ENCODE measurements at regions not wholly inside any gene's neighbourhood (a gene's known extent, or its start where the extent isn't known, plus 50 kb on each side); places are given as distances from the start of the nearest gene placed in this dataset.

DNA sequence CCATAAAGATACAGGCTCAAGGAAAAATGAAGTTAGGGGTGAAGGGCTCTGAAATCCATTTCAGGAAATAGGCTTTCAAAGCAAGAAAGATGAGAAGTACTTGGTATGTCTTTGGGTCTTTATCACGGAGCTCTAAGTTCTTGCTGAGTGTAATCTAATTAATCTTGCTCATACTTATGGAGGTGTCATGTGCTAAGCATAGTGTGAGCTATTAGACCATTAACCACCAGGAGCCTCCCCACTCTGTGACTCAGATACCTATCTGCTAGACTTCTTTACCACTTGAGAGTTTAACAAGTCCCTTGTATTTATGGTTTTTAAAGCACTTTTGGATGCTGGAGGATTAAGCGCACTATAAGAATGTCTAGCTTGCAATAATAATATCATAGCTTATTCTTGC, 678.7 kb downstream of the EPHA4 start:
- no peak overlapping the region for H3K27ac ChIP-seq
- in situ Hi-C loops (cut with MboI; ENCODE audit: low sequenced_read_pairs in 4 of 4), result no loop called here
- TF ChIP-seq, protein P1, sequence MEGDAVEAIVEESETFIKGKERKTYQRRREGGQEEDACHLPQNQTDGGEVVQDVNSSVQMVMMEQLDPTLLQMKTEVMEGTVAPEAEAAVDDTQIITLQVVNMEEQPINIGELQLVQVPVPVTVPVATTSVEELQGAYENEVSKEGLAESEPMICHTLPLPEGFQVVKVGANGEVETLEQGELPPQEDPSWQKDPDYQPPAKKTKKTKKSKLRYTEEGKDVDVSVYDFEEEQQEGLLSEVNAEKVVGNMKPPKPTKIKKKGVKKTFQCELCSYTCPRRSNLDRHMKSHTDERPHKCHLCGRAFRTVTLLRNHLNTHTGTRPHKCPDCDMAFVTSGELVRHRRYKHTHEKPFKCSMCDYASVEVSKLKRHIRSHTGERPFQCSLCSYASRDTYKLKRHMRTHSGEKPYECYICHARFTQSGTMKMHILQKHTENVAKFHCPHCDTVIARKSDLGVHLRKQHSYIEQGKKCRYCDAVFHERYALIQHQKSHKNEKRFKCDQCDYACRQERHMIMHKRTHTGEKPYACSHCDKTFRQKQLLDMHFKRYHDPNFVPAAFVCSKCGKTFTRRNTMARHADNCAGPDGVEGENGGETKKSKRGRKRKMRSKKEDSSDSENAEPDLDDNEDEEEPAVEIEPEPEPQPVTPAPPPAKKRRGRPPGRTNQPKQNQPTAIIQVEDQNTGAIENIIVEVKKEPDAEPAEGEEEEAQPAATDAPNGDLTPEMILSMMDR (IDR thresholded peaks at IDR 0.05 in 4 of 5, conservative IDR thresholded peaks at IDR 0.05 in 1 of 5), result no peak
- no peak for TF ChIP-seq POLR2A (IDR thresholded peaks at IDR 0.05)
- no peak for ATAC-seq
- no peaks in the 10 kb centered on the region for H3K4me1 ChIP-seq
- no peaks in the 10 kb centered on the region for H3K27me3 ChIP-seq
- intact Hi-C loops (cut with DNase I; ENCODE audit: low total_unique reads), result no loop called here
- no peaks in the 10 kb centered on the region for H3K36me3 ChIP-seq
- no peak overlapping the region for H3K4me3 ChIP-seq
- H3K9me3 ChIP-seq, result no peaks in the 10 kb centered on the region
- DNase-seq, result no peak

DNA sequence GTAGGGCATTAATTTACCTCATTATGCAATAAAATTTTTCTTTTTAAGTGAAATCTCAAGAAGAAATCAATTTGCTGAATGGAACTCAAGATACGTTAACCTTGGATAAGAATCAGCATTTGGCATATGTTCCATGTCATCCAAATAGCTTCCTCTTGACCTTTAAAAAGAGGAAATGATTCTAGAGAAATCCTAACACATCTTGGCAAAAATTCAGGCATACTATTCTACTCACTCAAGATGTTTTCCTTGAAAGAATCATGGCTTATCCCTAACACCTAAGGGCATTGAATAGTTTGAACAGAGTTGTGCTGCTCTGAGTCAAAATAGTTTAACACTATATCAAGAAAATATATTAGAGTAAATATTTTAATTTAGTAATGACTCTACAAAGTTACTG, 678.0 kb downstream of the EPHA4 start:
- ATAC-seq (no peak), DNase-seq (no peak)
- H3K36me3 ChIP-seq, result no peaks in the 10 kb centered on the region
- intact Hi-C loops (cut with DNase I; ENCODE audit: low total_unique reads), result no loop called here
- no peaks in the 10 kb centered on the region for H3K9me3 ChIP-seq
- H3K4me3 ChIP-seq, result no peak overlapping the region
- H3K4me1 ChIP-seq, result no peaks in the 10 kb centered on the region
- H3K27me3 ChIP-seq, result no peaks in the 10 kb centered on the region
- TF ChIP-seq, protein P1 (IDR thresholded peaks at IDR 0.05 in 4 of 5, conservative IDR thresholded peaks at IDR 0.05 in 1 of 5), result no peak
- TF ChIP-seq POLR2A (IDR thresholded peaks at IDR 0.05), result no peak
- in situ Hi-C loops (cut with MboI; ENCODE audit: low sequenced_read_pairs in 4 of 4), result no loop called here
- H3K27ac ChIP-seq, result no peak overlapping the region

DNA sequence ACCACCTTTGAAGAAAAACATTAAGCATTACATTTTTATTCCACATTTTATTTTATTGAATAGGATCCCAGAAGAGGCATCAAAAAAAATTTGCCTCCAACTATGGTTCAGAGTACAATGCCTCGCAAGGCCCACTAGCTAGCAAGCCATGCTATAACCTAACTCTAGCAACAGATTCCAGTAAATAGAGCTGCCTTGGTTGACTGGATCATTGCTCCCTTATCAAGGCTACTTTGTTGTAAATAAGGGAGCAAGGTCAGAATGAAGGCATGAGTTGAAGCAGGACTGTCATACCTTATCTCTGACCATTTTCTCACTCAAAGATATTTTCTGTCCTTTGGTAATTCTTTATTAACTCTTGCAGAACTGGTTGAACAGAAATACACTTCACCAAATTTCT, 672.6 kb downstream of the EPHA4 start:
- Histone ChIP-seq H3K4me1 (no peaks in the 10 kb centered on the region), H3K36me3 (no peaks in the 10 kb centered on the region), H3K27ac (no peak overlapping the region), H3K9me3 (no peaks in the 10 kb centered on the region), H3K27me3 (no peaks in the 10 kb centered on the region), H3K4me3 (no peak overlapping the region)
- no peak for DNase-seq
- no peak for ATAC-seq
- TF ChIP-seq, protein P1 (IDR thresholded peaks at IDR 0.05 in 4 of 5, conservative IDR thresholded peaks at IDR 0.05 in 1 of 5), result no peak
- TF ChIP-seq POLR2A (IDR thresholded peaks at IDR 0.05), result no peak
- intact Hi-C loops (cut with DNase I; ENCODE audit: low total_unique reads) (no loop called here), in situ Hi-C loops (cut with MboI; ENCODE audit: low sequenced_read_pairs in 4 of 4) (no loop called here)

DNA sequence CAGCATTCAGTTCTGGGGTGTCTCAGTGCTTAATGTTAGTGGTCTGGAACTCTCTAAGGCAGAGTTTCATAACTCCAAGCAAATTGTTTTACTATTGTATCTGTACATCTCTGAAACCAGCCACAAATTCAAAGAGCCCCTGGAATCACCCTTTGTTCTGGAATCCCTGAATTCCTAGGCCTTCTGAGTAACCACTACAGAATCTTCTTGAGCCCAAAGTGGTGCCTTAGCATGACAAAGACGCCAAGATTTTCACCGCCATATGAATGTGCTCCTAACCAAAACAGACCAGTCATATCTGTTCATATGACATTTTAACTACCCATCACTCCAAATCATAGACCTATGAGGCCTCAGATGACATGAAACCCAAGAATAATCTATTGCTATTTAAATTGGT, 668.1 kb downstream of the EPHA4 start:
- TF ChIP-seq, protein P1 (IDR thresholded peaks at IDR 0.05 in 4 of 5, conservative IDR thresholded peaks at IDR 0.05 in 1 of 5), result no peak
- TF ChIP-seq POLR2A (IDR thresholded peaks at IDR 0.05), result no peak
- Histone ChIP-seq H3K36me3 (no peaks in the 10 kb centered on the region), H3K4me1 (peaks cover 0 to 8% of the 10 kb centered on the region in 2 donors), H3K27me3 (no peaks in the 10 kb centered on the region), H3K27ac (no peak overlapping the region), H3K9me3 (no peaks in the 10 kb centered on the region), H3K4me3 (no peak overlapping the region)
- in situ Hi-C loops (cut with MboI; ENCODE audit: low sequenced_read_pairs in 4 of 4), result no loop called here
- DNase-seq (no peak), ATAC-seq (no peak)
- intact Hi-C loops (cut with DNase I; ENCODE audit: low total_unique reads), result no loop called here

DNA sequence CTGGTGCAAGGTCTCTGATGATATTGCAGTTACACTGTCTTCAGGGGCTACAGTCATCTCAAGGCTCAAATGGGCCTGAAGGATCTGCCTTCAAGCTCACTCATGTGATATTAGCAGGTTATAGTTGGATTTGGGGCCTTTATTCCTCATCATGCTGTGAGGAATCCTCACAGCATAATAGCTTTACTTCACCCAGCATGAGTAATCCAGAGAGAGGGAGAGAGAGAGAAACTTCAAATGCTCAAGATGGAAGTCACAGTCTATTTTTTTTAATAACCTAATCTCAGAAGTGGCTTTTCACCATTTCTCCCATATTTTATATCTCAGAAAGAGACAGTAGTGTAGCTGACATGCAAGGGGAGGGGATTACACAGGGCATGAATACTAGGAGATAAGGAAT, 658.7 kb downstream of the EPHA4 start:
- H3K9me3 ChIP-seq, result no peaks in the 10 kb centered on the region
- no peak for TF ChIP-seq POLR2A (IDR thresholded peaks at IDR 0.05)
- TF ChIP-seq, protein P1 (IDR thresholded peaks at IDR 0.05 in 4 of 5, conservative IDR thresholded peaks at IDR 0.05 in 1 of 5), result no peak
- DNase-seq (no peak), ATAC-seq (no peak)
- H3K4me3 ChIP-seq, result no peak overlapping the region
- no peak overlapping the region for H3K27ac ChIP-seq
- intact Hi-C loops (cut with DNase I; ENCODE audit: low total_unique reads) (no loop called here), in situ Hi-C loops (cut with MboI; ENCODE audit: low sequenced_read_pairs in 4 of 4) (no loop called here)
- no peaks in the 10 kb centered on the region for H3K4me1 ChIP-seq
- no peaks in the 10 kb centered on the region for H3K36me3 ChIP-seq
- no peaks in the 10 kb centered on the region for H3K27me3 ChIP-seq

Measured in gastrocnemius medialis (tissue), 4 donors.